Transverse colon (tissue), 4 donors: ENCODE measurements at regions not wholly inside any gene's neighbourhood (a gene's known extent, or its start where the extent isn't known, plus 50 kb on each side); places are given as distances from the start of the nearest gene placed in this dataset.

Experiments used
- CTCF ChIP-seq, 5 experiments: fragments of 200-600 bp in 3 of 5; fragments of 450-650 bp in 2 of 5; sonication (generic) in 3 of 5; IDR thresholded peaks; 1 replicate in 2 of 5; 2 replicates in 3 of 5; pipeline ENCODE4 v1.5.1; 2016 to 2017; ENCODE audit warnings: antibody characterized with exemption in 5 of 5, inconsistent platforms in 3 of 5, mild to moderate bottlenecking in 2 of 5, moderate library complexity in 1 of 5
- EP300 ChIP-seq: sonication (generic); formaldehyde crosslinking; IDR thresholded peaks from one replicate; pipeline ENCODE4 v1.6.1; 2017; ENCODE audit warnings: antibody characterized with exemption, low read depth
- POLR2AphosphoS5 ChIP-seq, 3 donors: sonication (generic); formaldehyde crosslinking; IDR thresholded peaks; one replicate each; pipeline ENCODE4 v1.6.1; 2016; ENCODE audit warnings: antibody characterized with exemption in 3 of 3

GRCh38 chr15:91366111-91366510 is 266.1 kb downstream of the SV2B start:
- TF ChIP-seq CTCF (IDR thresholded peaks at IDR 0.05) = no peak
- no peak for TF ChIP-seq EP300
- no peak for TF ChIP-seq POLR2AphosphoS5 (IDR thresholded peaks at IDR 0.05)
